H1 (cell line): ENCODE measurements at regions not wholly inside any gene's neighbourhood (a gene's known extent, or its start where the extent isn't known, plus 50 kb on each side); places are given as distances from the start of the nearest gene placed in this dataset.

ENCODE experiments used
- CTCF ChIA-PET: fragments of 300-600 bp; sonication (Branson Sonifier 250); formaldehyde crosslinking; loops from one replicate; lab custom pipeline; 2021; ENCODE audit not compliant: partially characterized antibody; lab: Charles Lee
- POLR2A ChIA-PET: fragments of 300-600 bp; sonication (Branson Sonifier 250); formaldehyde crosslinking; loops from one replicate; lab custom pipeline; 2021; ENCODE audit warnings: inconsistent platforms; ENCODE audit not compliant: partially characterized antibody; lab: Charles Lee
- DNase-seq, 2 experiments: peaks; one replicate each; pipeline versions ENCODE4 v3.0.0 to v3.0.0-alpha.2; 2010 to 2022; ENCODE audit warnings: low spot score in 2 of 2, low read depth in 1 of 2, mixed read lengths in 1 of 2
- FAIRE-seq: peaks from 2 replicates; lab custom pipeline; 2011; peaks lifted over from hg19 to GRCh38; lab: Jason Lieb, UNC
- H2AFZ ChIP-seq: 2 replicates; pipeline ENCODE4 v1.8.1; 2012; ENCODE audit warnings: low read length, inconsistent platforms
- H2AK5ac ChIP-seq: 2 replicates; pipeline ENCODE4 v1.6.1; 2013; ENCODE audit warnings: low read depth, low read length
- H2BK120ac ChIP-seq: replicated peaks from 2 replicates; pipeline ENCODE3; 2013; ENCODE audit warnings: low read depth, low read length, inconsistent platforms
- H2BK12ac ChIP-seq: 2 replicates; pipeline ENCODE4 v1.6.1; 2013; ENCODE audit warnings: low read depth, low read length
- H2BK15ac ChIP-seq: 2 replicates; pipeline ENCODE4 v1.6.1; 2013; ENCODE audit warnings: low read length
- H2BK20ac ChIP-seq: 2 replicates; pipeline ENCODE4 v1.6.1; 2013; ENCODE audit warnings: low read length
- H2BK5ac ChIP-seq: 2 replicates; pipeline ENCODE4 v1.6.1; 2013; ENCODE audit warnings: low read depth, low read length
- H3K14ac ChIP-seq: 2 replicates; pipeline ENCODE4 v1.6.1; 2013; ENCODE audit warnings: inconsistent platforms; ENCODE audit not compliant: insufficient read length
- H3K18ac ChIP-seq: 2 replicates; pipeline ENCODE4 v1.6.1; 2013; ENCODE audit warnings: low read length; ENCODE audit errors: extremely low read depth
- H3K23ac ChIP-seq: 2 replicates; pipeline ENCODE4 v1.6.1; 2013; ENCODE audit warnings: inconsistent platforms; ENCODE audit not compliant: insufficient read length
- H3K23me2 ChIP-seq: 2 replicates; pipeline ENCODE4 v1.6.1; 2013; ENCODE audit warnings: low read depth, low read length
- H3K27ac ChIP-seq: 2 replicates; pipeline ENCODE4 v1.6.1; 2011; ENCODE audit warnings: low read depth, low read length, inconsistent platforms
- H3K27me3 ChIP-seq, 4 experiments: replicated peaks in 1 of 4; 1 replicate in 1 of 4; 2 replicates in 3 of 4; pipeline versions ENCODE4 v1.6.1 to v1.8.1; 2011 to 2013; ENCODE audit warnings: low read length in 3 of 4, mild to moderate bottlenecking in 3 of 4, inconsistent platforms in 2 of 4, mixed read lengths in 2 of 4, moderate library complexity in 1 of 4; ENCODE audit not compliant: control insufficient read depth in 3 of 4, insufficient read depth in 3 of 4; ENCODE audit errors: extremely low read depth in 1 of 4
- H3K36me3 ChIP-seq, 4 experiments: 2 replicates each; pipeline versions ENCODE4 v1.6.1 to v1.8.1; 2011 to 2013; ENCODE audit warnings: mild to moderate bottlenecking in 4 of 4, low read length in 3 of 4, moderate library complexity in 2 of 4, control low read depth in 1 of 4, inconsistent platforms in 1 of 4; ENCODE audit not compliant: insufficient read depth in 4 of 4, control insufficient read depth in 2 of 4
- H3K4ac ChIP-seq: replicated peaks from 2 replicates; pipeline ENCODE3; 2013; ENCODE audit warnings: low read length, low read depth, mixed read lengths, inconsistent platforms; ENCODE audit not compliant: insufficient read length
- H3K4me1 ChIP-seq, 4 experiments: replicated peaks in 1 of 4; 1 replicate in 1 of 4; 2 replicates in 3 of 4; pipeline versions ENCODE4 v1.6.1 to v1.8.1; 2011 to 2013; ENCODE audit warnings: low read length in 3 of 4, inconsistent platforms in 2 of 4, mixed read lengths in 1 of 4; ENCODE audit not compliant: insufficient read depth in 4 of 4, control insufficient read depth in 3 of 4
- H3K4me2 ChIP-seq, 2 experiments: 2 replicates each; pipeline versions ENCODE4 v1.6.1 to v1.8.1; 2011 to 2013; ENCODE audit warnings: low read depth in 2 of 2, low read length in 2 of 2, control low read depth in 1 of 2, inconsistent platforms in 1 of 2, mild to moderate bottlenecking in 1 of 2; ENCODE audit not compliant: insufficient read depth in 1 of 2
- H3K4me3 ChIP-seq, 4 experiments: fragments of 200-600, 300-600 bp in 1 of 4; sonication (generic), shearing (Covaris generic), sonication (Bioruptor Twin) in 1 of 4; 2 replicates each; pipeline versions ENCODE4 v1.5.1 to v1.8.1; 2011 to 2016; ENCODE audit warnings: low read length in 4 of 4, low read depth in 3 of 4, control low read depth in 2 of 4, inconsistent platforms in 2 of 4, mild to moderate bottlenecking in 2 of 4, mixed read lengths in 1 of 4, moderate library complexity in 1 of 4; ENCODE audit not compliant: insufficient read depth in 2 of 4; ENCODE audit errors: extremely low read depth in 1 of 4
- H3K56ac ChIP-seq: replicated peaks from 2 replicates; pipeline ENCODE3; 2013; ENCODE audit warnings: low read depth, mild to moderate bottlenecking, mixed read lengths, low read length, inconsistent platforms; ENCODE audit not compliant: insufficient read length
- H3K79me1 ChIP-seq: 2 replicates; pipeline ENCODE4 v1.6.1; 2013; ENCODE audit warnings: low read depth, low read length, control low read depth
- H3K79me2 ChIP-seq, 2 experiments: 2 replicates each; pipeline versions ENCODE4 v1.6.1 to v1.8.1; 2012 to 2013; ENCODE audit warnings: low read length in 2 of 2, mild to moderate bottlenecking in 2 of 2, inconsistent platforms in 1 of 2; ENCODE audit not compliant: insufficient read depth in 2 of 2, control insufficient read depth in 1 of 2
- H3K9ac ChIP-seq, 4 experiments: replicated peaks in 1 of 4; 1 replicate in 1 of 4; 2 replicates in 3 of 4; pipeline versions ENCODE4 v1.6.1 to v1.8.1; 2011 to 2013; ENCODE audit warnings: low read depth in 3 of 4, low read length in 3 of 4, control low read depth in 2 of 4, mild to moderate bottlenecking in 2 of 4, moderate library complexity in 2 of 4, inconsistent platforms in 1 of 4; ENCODE audit errors: extremely low read depth in 1 of 4
- H3K9me3 ChIP-seq, 2 experiments: 2 replicates each; pipeline versions ENCODE4 v1.6.1 to v1.8.1; 2012 to 2013; ENCODE audit warnings: mild to moderate bottlenecking in 2 of 2, moderate library complexity in 2 of 2, control low read depth in 1 of 2, inconsistent platforms in 1 of 2, low read depth in 1 of 2, low read length in 1 of 2, mixed read lengths in 1 of 2; ENCODE audit not compliant: insufficient read depth in 2 of 2
- H4K20me1 ChIP-seq, 2 experiments: replicated peaks in 1 of 2; 2 replicates each; pipeline versions ENCODE3 to v1.8.1; 2011 to 2013; ENCODE audit warnings: inconsistent platforms in 2 of 2, low read length in 2 of 2, mild to moderate bottlenecking in 1 of 2; ENCODE audit not compliant: insufficient read depth in 2 of 2, control insufficient read depth in 1 of 2
- H4K5ac ChIP-seq: 2 replicates; pipeline ENCODE4 v1.6.1; 2013; ENCODE audit warnings: low read length, low read depth, mixed read lengths, inconsistent platforms; ENCODE audit not compliant: insufficient read length
- H4K8ac ChIP-seq: 2 replicates; pipeline ENCODE4 v1.8.0; 2013; ENCODE audit warnings: mild to moderate bottlenecking, moderate library complexity, low read length, inconsistent platforms; ENCODE audit not compliant: insufficient read depth; ENCODE audit errors: extremely low read depth
- H4K91ac ChIP-seq: replicated peaks from 2 replicates; pipeline ENCODE3; 2013; ENCODE audit warnings: low read length, mixed read lengths, inconsistent platforms; ENCODE audit not compliant: insufficient read length
- CBX8 ChIP-seq: fragments of 300-800, 300-1000 bp; sonication (generic); IDR thresholded peaks from 2 replicates; pipeline ENCODE4 v1.7.1; 2016; ENCODE audit warnings: low read depth, low read length, borderline replicate concordance
- CREB1 ChIP-seq: IDR thresholded peaks from 2 replicates; pipeline ENCODE4 v1.6.1; 2012; ENCODE audit warnings: inconsistent platforms
- CTBP2 ChIP-seq: IDR thresholded peaks from 2 replicates; pipeline ENCODE4 v1.7.0; 2011; ENCODE audit warnings: borderline replicate concordance, mild to moderate bottlenecking, moderate library complexity, mixed read lengths, low read length; ENCODE audit not compliant: insufficient read depth, insufficient read length
- JUND ChIP-seq: IDR thresholded peaks from 2 replicates; pipeline ENCODE4 v1.6.1; 2011; ENCODE audit warnings: mild to moderate bottlenecking, improper control_type of control experiment, low read length
- KDM5A ChIP-seq: fragments of 200-600 bp; IDR thresholded peaks from 2 replicates; pipeline ENCODE4 v1.7.1; 2012; ENCODE audit warnings: mild to moderate bottlenecking, low read length, inconsistent platforms, mixed read lengths
- POLR2A ChIP-seq, 2 experiments: IDR thresholded peaks; 1 replicate in 1 of 2; 2 replicates in 1 of 2; pipeline ENCODE4 v1.6.1; 2011; ENCODE audit warnings: low read depth in 2 of 2, low read length in 2 of 2, mild to moderate bottlenecking in 2 of 2; ENCODE audit errors: control extremely low read depth in 1 of 2
- SP1 ChIP-seq: IDR thresholded peaks from 2 replicates; pipeline ENCODE4 v1.6.1; 2011; ENCODE audit warnings: low read depth, low read length
- TAF1 ChIP-seq: IDR thresholded peaks from 2 replicates; pipeline ENCODE4 v1.6.1; 2011; ENCODE audit warnings: mild to moderate bottlenecking, low read depth, low read length
- WGBS, 2 experiments: shearing (Covaris generic) in 1 of 2; methylation state at CpG; one replicate each; pipeline versions ENCODE4 v1.1.6 to v1.1.7; 2013 to 2015; ENCODE audit warnings: low lambda C conversion rate in 2 of 2, mixed read lengths in 2 of 2, inconsistent platforms in 1 of 2, low coverage in 1 of 2, missing lambda C conversion rate in 1 of 2; ENCODE audit not compliant: insufficient replicate concordance in 2 of 2, insufficient coverage in 1 of 2, insufficient read length in 1 of 2; ENCODE audit errors: extremely low coverage in 1 of 2, missing lambda C conversion rate in 1 of 2; 5-methylcytosine and 5-hydroxymethylcytosine counted together
- TF ChIP-seq, protein P1 (sequence below): IDR thresholded peaks from 2 replicates; pipeline ENCODE4 v1.6.1; 2012; ENCODE audit warnings: low read length, inconsistent platforms

DNA sequence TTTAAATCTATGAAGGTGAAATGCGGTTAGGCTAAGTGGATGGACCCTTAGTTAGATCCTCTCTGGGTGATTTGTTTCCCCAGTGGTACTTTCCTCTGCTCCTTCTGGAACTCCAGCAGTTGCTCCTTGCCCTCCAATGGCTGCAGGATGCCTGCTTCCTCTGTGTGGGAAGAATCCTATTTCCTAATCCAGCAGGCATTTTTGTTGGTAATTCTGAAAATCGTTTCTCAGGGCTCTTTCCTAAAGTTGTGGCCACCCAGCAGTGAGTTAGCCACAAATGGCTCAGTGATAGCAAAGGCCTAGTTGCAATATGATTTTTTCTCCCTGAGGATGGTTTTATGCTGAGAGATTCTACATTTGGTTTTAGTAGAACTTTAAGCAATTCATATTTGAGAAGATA, 332.3 kb upstream of the C2CD4B start:
- H3K36me3 ChIP-seq = no peaks in the 10 kb centered on the region
- ChIA-PET CTCF (interaction anchor here (0.9 kb wide), 1 partner anchor 14 kb away, joined by 3 read pairs; no protein-coding TSS in a partner anchor), POLR2A (interaction anchor here (1.2 kb wide), 1 partner anchor 14 kb away, joined by 3 read pairs; no protein-coding TSS in a partner anchor)
- no peak overlapping the region for H4K91ac ChIP-seq
- no peak overlapping the region for H2BK120ac ChIP-seq
- no peak overlapping the region for H2BK15ac ChIP-seq
- no peak overlapping the region for H2BK20ac ChIP-seq
- no peak overlapping the region for H2AFZ ChIP-seq
- no peak overlapping the region for H4K8ac ChIP-seq
- H3K27me3 ChIP-seq = no peaks in the 10 kb centered on the region
- H3K4ac ChIP-seq = no peak overlapping the region
- no peak overlapping the region for H3K23ac ChIP-seq
- H3K79me1 ChIP-seq = no peaks in the 10 kb centered on the region; the same call in 1 of the 2 replicates
- FAIRE-seq (no peak), DNase-seq (no peak)
- no peak overlapping the region for H4K5ac ChIP-seq
- no peaks in the 10 kb centered on the region for H3K79me2 ChIP-seq
- no peaks in the 10 kb centered on the region for H3K9me3 ChIP-seq
- no peaks in the 10 kb centered on the region for H4K20me1 ChIP-seq
- no peak overlapping the region for H2AK5ac ChIP-seq
- no peak overlapping the region for H3K4me2 ChIP-seq
- WGBS, 2 experiments = 87% methylated on average over 2 of the region's 2 CpGs; no CpG with 5 or more reads in 1 of the 2 experiments
- H3K23me2 ChIP-seq = no peaks in the 10 kb centered on the region
- H3K18ac ChIP-seq = no peak overlapping the region
- H3K4me3 ChIP-seq = no peak overlapping the region
- no peak overlapping the region for H3K9ac ChIP-seq
- no peak overlapping the region for H3K27ac ChIP-seq
- no peaks in the 10 kb centered on the region; a peak in 1 of 7 replicates for H3K4me1 ChIP-seq
- no peak overlapping the region for H2BK12ac ChIP-seq
- H3K56ac ChIP-seq = no peak overlapping the region
- H3K14ac ChIP-seq = no peak overlapping the region
- no peak overlapping the region for H2BK5ac ChIP-seq
- TF ChIP-seq TAF1 = no peak
- TF ChIP-seq, protein P1, sequence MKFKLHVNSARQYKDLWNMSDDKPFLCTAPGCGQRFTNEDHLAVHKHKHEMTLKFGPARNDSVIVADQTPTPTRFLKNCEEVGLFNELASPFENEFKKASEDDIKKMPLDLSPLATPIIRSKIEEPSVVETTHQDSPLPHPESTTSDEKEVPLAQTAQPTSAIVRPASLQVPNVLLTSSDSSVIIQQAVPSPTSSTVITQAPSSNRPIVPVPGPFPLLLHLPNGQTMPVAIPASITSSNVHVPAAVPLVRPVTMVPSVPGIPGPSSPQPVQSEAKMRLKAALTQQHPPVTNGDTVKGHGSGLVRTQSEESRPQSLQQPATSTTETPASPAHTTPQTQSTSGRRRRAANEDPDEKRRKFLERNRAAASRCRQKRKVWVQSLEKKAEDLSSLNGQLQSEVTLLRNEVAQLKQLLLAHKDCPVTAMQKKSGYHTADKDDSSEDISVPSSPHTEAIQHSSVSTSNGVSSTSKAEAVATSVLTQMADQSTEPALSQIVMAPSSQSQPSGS = no peak
- no peak for TF ChIP-seq POLR2A (IDR thresholded peaks at IDR 0.05; ENCODE audit: control extremely low read depth in 1 of 2, low read depth in 2 of 2, low read length in 2 of 2)
- no peak for TF ChIP-seq CTBP2
- TF ChIP-seq KDM5A = no peak
- no peak for TF ChIP-seq CBX8
- no peak for TF ChIP-seq SP1
- TF ChIP-seq CREB1 = no peak
- TF ChIP-seq JUND = no peak
